Stomach (tissue), 4 donors: ENCODE measurements at regions not wholly inside any gene's neighbourhood (a gene's known extent, or its start where the extent isn't known, plus 50 kb on each side); places are given as distances from the start of the nearest gene placed in this dataset.
"Not testable (repeated sequence)": the region's sequence is repeated elsewhere in the genome, so short reads cannot be mapped to it uniquely, and the experiment has no call there.

ENCODE experiments used
- CTCF ChIP-seq, 7 experiments: fragments of 450-650 bp in 4 of 7; fragments of 200-600 bp in 3 of 7; sonication (generic) in 3 of 7; IDR thresholded peaks; one replicate each; pipeline ENCODE4 v1.5.1; 2016 to 2019; ENCODE audit warnings: antibody characterized with exemption in 7 of 7, control low read depth in 2 of 7, mild to moderate bottlenecking in 1 of 7
- POLR2AphosphoS5 ChIP-seq, 3 donors: sonication (generic); formaldehyde crosslinking; IDR thresholded peaks; one replicate each; pipeline ENCODE4 v1.6.1; 2016; ENCODE audit warnings: antibody characterized with exemption in 3 of 3

- TF ChIP-seq POLR2AphosphoS5, CTCF (IDR thresholded peaks at IDR 0.05): not testable (repeated sequence)
Observed at GRCh38 chr6:67787119-67787518, 848.0 kb upstream of the ADGRB3 start.
